SK-N-SH treated with all-trans-retinoic acid at 6 μM for 48 hours (cell line): ENCODE measurements at regions not wholly inside any gene's neighbourhood (a gene's known extent, or its start where the extent isn't known, plus 50 kb on each side); places are given as distances from the start of the nearest gene placed in this dataset.

Source experiments
- CSRNP3 ChIP-seq: fragments of 250-450 bp; sonication (Bioruptor Pico); IDR thresholded peaks from 2 replicates; pipeline ENCODE4 v1.5.1; 2021; ENCODE audit warnings: mild to moderate bottlenecking, moderate library complexity
- TF ChIP-seq, protein P1 (sequence below): fragments of 250-450 bp; sonication (Bioruptor Pico); IDR thresholded peaks from 2 replicates; pipeline ENCODE4 v1.5.0; 2020; ENCODE audit warnings: mild to moderate bottlenecking, moderate library complexity
- TF ChIP-seq, protein P2 (sequence below): fragments of 250-450 bp; sonication (Bioruptor Pico); IDR thresholded peaks from 2 replicates; pipeline ENCODE4 v1.8.0; 2021; ENCODE audit warnings: low read depth, mild to moderate bottlenecking, moderate library complexity, borderline replicate concordance

DNA sequence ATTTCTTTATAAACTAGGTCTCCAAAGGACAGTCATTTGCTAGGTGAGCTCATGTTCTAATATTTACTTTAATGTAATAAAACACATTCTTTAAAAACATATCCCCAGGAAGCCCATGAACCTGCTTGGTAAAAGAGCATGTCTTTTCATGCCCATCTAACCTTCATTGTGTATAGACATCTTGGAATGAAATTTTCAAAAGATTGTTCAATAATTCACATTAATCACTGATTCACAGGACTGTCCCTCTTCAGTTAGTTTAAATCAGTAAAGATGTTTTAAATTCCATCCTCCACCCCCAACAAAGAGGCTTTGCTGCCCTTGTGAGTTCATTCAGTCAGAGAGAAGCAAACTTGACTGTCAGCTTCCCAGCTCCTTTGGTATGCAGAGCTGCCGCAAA lies 633.4 kb upstream of the CELF4 start:
- TF ChIP-seq CSRNP3 (CRISPR knock-in tag), result no peak
- TF ChIP-seq, protein P1, sequence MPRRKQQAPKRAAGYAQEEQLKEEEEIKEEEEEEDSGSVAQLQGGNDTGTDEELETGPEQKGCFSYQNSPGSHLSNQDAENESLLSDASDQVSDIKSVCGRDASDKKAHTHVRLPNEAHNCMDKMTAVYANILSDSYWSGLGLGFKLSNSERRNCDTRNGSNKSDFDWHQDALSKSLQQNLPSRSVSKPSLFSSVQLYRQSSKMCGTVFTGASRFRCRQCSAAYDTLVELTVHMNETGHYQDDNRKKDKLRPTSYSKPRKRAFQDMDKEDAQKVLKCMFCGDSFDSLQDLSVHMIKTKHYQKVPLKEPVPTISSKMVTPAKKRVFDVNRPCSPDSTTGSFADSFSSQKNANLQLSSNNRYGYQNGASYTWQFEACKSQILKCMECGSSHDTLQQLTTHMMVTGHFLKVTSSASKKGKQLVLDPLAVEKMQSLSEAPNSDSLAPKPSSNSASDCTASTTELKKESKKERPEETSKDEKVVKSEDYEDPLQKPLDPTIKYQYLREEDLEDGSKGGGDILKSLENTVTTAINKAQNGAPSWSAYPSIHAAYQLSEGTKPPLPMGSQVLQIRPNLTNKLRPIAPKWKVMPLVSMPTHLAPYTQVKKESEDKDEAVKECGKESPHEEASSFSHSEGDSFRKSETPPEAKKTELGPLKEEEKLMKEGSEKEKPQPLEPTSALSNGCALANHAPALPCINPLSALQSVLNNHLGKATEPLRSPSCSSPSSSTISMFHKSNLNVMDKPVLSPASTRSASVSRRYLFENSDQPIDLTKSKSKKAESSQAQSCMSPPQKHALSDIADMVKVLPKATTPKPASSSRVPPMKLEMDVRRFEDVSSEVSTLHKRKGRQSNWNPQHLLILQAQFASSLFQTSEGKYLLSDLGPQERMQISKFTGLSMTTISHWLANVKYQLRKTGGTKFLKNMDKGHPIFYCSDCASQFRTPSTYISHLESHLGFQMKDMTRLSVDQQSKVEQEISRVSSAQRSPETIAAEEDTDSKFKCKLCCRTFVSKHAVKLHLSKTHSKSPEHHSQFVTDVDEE (CRISPR knock-in tag), result no peak
- TF ChIP-seq, protein P2, sequence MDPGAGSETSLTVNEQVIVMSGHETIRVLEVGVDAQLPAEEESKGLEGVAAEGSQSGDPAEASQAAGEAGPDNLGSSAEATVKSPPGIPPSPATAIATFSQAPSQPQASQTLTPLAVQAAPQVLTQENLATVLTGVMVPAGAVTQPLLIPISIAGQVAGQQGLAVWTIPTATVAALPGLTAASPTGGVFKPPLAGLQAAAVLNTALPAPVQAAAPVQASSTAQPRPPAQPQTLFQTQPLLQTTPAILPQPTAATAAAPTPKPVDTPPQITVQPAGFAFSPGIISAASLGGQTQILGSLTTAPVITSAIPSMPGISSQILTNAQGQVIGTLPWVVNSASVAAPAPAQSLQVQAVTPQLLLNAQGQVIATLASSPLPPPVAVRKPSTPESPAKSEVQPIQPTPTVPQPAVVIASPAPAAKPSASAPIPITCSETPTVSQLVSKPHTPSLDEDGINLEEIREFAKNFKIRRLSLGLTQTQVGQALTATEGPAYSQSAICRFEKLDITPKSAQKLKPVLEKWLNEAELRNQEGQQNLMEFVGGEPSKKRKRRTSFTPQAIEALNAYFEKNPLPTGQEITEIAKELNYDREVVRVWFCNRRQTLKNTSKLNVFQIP, result no peak
